T-helper 1 cell treated with Interleukin-12 subunit alpha and Interleukin-12 subunit beta and Interleukin-4 antibody, amounts not matched to agents 30 μg/mL and 1 μg/mL, for 36 hours (primary cell): ENCODE measurements at regions not wholly inside any gene's neighbourhood (a gene's known extent, or its start where the extent isn't known, plus 50 kb on each side); places are given as distances from the start of the nearest gene placed in this dataset.
"Not testable (repeated sequence)": the region's sequence is repeated elsewhere in the genome, so short reads cannot be mapped to it uniquely, and the experiment has no call there.

ENCODE experiments used
- H3K27ac Mint-ChIP-seq: one replicate; pipeline ENCODE4 v1.8.0; 2021; ENCODE audit warnings: mild to moderate bottlenecking, mixed read lengths
- H3K27me3 Mint-ChIP-seq: one replicate; pipeline ENCODE4 v1.8.0; 2021; ENCODE audit warnings: low read depth, mixed read lengths
- H3K36me3 Mint-ChIP-seq: one replicate; pipeline ENCODE4 v1.8.0; 2021; ENCODE audit warnings: low read depth, mixed read lengths
- H3K4me1 Mint-ChIP-seq: one replicate; pipeline ENCODE4 v1.8.0; 2021; ENCODE audit warnings: low read depth, mixed read lengths
- H3K4me3 Mint-ChIP-seq: one replicate; pipeline ENCODE4 v1.8.0; 2021; ENCODE audit warnings: mild to moderate bottlenecking, moderate library complexity, mixed read lengths
- H3K9me3 Mint-ChIP-seq: one replicate; pipeline ENCODE4 v1.8.0; 2021; ENCODE audit warnings: mixed read lengths

DNA sequence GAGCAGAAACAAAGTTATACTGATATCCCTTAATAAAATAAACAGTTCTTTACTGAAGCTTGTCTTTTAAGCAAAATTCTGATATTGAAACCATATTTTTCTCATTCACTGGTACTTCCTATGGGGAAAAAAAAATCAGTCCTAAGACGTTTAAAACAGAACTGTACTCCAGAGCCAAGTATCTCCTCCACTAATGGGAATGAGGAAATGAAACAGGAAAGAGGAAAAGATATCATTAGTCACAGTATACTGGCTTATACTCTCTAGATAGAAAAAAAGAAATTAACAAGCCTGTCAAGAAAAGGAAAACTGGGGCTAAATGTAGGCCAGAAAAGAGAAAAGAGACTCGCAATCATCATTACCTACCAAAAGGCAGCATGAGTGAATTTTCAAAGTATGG is 252.7 kb downstream of the CENPC start:
- Mint-ChIP-seq H3K4me3 (no peak overlapping the region), H3K4me1 (no peaks in the 10 kb centered on the region), H3K27me3 (no peaks in the 10 kb centered on the region), H3K36me3 (no peaks in the 10 kb centered on the region), H3K9me3 (no peaks in the 10 kb centered on the region), H3K27ac (no peak overlapping the region)

DNA sequence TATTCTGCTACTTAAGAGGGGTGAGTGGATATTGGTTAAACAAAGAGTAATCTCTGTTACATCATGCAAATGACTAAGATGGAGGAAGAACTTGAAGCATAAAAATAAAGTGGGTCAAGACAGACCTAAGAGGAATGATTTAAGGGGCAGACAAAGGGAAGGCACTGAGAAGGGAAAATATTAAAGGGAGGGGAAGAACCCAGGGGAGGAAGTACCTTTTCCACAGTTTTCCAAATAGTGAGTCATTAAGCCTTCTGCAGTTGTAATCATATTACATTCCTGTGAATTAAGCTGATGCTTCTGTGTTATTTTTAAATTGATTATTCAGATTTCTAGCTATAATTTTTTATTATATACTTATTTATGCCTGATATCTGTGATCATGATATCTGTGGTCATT is 253.3 kb downstream of the CENPC start:
- Mint-ChIP-seq H3K4me1 (no peaks in the 10 kb centered on the region), H3K36me3 (no peaks in the 10 kb centered on the region), H3K27me3 (no peaks in the 10 kb centered on the region), H3K9me3 (no peaks in the 10 kb centered on the region), H3K27ac (no peak overlapping the region), H3K4me3 (no peak overlapping the region)

DNA sequence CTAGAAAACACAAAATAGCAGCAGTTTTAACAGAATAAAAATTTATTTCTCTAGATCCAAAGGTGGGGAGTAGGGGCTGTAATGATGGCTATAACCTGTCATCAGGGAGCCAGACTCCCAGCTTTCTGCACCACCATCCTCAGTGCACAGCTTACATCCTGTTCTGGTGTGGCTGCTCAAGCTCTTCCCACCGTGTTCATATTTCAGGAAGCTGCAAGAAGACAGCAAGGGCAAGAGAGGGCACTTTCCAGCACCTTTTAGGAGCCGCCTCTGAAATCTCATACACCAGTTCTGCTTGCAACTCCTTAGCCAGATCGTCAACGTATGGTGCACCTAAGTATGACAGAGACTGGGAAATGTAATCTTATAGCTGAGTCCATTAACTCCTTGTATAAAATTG is 253.7 kb downstream of the CENPC start:
- H3K27ac Mint-ChIP-seq: no peak overlapping the region
- H3K4me3 Mint-ChIP-seq: no peak overlapping the region

DNA sequence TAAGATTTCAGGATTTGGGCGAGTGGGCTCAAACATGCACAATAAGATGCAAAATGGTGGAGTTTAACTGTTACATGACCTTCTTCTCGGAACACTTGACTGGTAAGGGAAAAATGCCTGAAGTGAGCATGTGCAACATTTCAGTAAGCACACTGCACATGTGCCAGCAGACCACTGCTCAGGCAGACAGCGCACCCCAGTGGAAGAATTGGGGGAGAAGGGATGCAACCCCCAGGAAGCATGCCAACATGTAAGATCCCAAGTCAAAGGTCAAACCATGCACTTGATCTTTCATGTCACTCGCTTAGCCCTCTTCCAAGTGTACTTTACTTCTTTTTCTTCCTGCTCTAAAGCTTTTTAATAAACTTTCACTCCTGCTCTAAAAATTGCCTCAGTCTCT is 256.3 kb downstream of the CENPC start:
- Mint-ChIP-seq H3K36me3 (no peaks in the 10 kb centered on the region), H3K4me3 (no peak overlapping the region), H3K4me1 (no peaks in the 10 kb centered on the region), H3K9me3 (no peaks in the 10 kb centered on the region), H3K27ac (no peak overlapping the region), H3K27me3 (no peaks in the 10 kb centered on the region)

More for the DNA sequence above, 253.7 kb downstream of the CENPC start:
- H3K36me3 Mint-ChIP-seq: no peaks in the 10 kb centered on the region
- H3K9me3 Mint-ChIP-seq: no peaks in the 10 kb centered on the region
- H3K4me1 Mint-ChIP-seq: no peaks in the 10 kb centered on the region
- H3K27me3 Mint-ChIP-seq: no peaks in the 10 kb centered on the region

DNA sequence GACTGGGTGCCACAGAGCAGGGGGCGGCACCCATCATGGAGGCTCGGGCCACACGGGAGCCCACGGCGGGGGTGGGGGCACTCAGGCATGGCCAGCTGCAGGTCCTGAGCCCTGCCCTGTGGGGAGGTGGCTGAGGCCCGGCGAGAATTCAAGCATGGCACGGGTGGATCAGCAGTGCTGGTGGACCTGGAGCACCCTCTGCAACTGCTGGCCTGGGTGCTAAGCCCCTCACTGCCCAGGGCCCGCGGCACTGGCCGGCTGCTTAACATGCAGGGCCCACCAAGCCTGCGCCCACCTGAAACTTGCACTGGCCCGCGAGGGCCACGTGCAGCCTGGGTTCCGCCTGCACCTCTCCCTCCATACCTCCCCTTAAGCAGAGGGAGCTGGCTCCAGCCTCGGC is 258.6 kb downstream of the CENPC start:
- no peaks in the 10 kb centered on the region for H3K36me3 Mint-ChIP-seq
- H3K9me3 Mint-ChIP-seq: no peaks in the 10 kb centered on the region
- no peaks in the 10 kb centered on the region for H3K4me1 Mint-ChIP-seq
- H3K27me3 Mint-ChIP-seq: no peaks in the 10 kb centered on the region
- H3K27ac Mint-ChIP-seq: no peak overlapping the region
- no peak overlapping the region for H3K4me3 Mint-ChIP-seq

DNA sequence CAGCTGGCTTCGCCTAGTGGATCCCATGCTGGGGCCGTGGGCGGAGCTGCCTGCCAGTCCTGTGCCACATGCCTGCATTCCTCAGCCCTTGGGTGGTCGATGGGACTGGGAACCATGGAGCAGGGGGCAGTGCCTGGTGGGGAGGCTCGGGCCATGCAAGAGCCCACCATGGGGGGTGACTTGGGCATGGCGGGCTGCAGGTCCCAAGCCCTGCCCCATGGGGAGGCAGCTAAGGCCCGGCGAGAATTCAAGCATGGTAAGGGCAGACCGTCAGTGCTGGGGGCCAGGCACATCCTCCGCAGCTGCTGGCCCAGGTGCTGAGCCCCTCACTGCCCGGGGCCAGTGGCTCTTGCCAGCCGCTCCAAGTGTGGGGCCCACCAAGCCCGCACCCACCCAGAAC is 262.6 kb downstream of the CENPC start:
- no peaks in the 10 kb centered on the region for H3K9me3 Mint-ChIP-seq
- H3K4me3 Mint-ChIP-seq: no peak overlapping the region
- no peaks in the 10 kb centered on the region for H3K4me1 Mint-ChIP-seq
- no peak overlapping the region for H3K27ac Mint-ChIP-seq
- H3K27me3 Mint-ChIP-seq: no peaks in the 10 kb centered on the region
- H3K36me3 Mint-ChIP-seq: no peaks in the 10 kb centered on the region

DNA sequence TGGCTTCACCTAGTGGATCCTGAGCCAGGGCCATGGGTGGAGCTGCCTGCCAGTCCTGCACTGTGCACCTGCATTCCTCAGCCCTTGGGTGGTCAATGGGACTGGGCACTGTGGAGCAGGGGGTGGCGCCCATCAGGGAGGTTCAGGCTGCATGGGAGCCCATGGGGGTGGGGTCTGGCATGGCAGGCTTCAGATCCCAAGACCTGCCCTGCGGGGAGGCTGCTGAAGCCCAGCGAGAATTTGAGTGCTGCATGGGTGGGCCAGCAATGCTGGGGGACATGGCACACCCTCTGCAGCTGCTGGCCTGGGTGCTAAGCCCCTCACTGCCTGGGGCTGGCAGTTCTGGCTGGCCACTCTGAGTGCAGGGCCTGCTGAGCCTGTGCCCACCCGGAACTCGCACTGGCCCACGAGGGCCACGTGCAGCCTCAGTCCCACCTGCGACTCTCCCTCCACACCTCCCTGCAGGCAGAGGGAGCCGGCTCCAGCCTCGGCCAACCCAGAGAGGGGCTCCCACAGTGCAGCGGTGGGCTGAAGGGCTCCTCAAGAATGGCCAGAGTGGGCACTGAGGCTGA is 270.0 kb downstream of the CENPC start:
- H3K27me3 Mint-ChIP-seq: no peaks in the 10 kb centered on the region
- no peaks in the 10 kb centered on the region for H3K36me3 Mint-ChIP-seq
- no peaks in the 10 kb centered on the region for H3K9me3 Mint-ChIP-seq
- no peak overlapping the region for H3K27ac Mint-ChIP-seq
- H3K4me3 Mint-ChIP-seq: no peak overlapping the region
- H3K4me1 Mint-ChIP-seq: no peaks in the 10 kb centered on the region

DNA sequence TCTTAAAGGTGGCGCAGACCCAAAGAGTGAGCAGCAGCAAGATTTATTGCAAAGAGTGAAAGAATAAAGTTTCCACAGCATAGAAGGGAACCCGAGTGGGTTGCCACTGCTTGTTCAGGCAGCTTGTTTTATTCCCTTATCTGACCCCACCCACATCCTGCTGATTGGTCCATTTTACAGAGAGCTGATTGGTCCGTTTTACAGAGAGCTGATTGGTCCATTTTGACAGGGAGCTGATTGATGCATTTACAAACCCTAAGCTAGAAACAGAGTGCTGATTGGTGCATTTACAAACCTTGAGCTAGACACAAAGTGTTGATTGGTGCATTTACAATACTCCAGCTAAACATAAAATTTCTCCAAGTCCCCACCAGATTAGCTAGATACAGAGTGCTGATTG is 270.6 kb downstream of the CENPC start:
- H3K4me1 Mint-ChIP-seq, H3K36me3 Mint-ChIP-seq, H3K27ac Mint-ChIP-seq, H3K27me3 Mint-ChIP-seq, H3K9me3 Mint-ChIP-seq, H3K4me3 Mint-ChIP-seq: not testable (repeated sequence)

DNA sequence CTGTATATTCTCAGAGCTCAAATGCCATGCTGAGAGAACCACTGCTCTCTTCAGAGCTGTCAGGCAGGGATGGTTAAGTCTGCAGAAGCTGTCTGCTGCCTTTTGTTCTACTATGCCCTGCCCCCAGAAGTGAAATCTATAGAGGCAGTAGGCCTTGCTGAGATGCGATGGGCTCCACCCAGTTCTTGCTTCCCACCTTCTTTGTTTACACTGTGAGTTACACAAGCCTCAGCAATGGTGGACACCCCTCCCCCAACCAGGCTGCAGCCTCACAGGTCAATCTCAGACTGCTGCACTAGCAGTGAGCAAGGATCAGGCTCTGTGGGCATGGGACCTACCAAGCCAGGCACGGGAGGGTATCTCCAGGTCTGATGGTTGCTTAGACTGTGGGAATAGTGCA is 271.6 kb downstream of the CENPC start:
- Mint-ChIP-seq H3K36me3 (no peaks in the 10 kb centered on the region), H3K27me3 (no peaks in the 10 kb centered on the region), H3K4me1 (no peaks in the 10 kb centered on the region), H3K4me3 (no peak overlapping the region), H3K9me3 (no peaks in the 10 kb centered on the region), H3K27ac (no peak overlapping the region)

DNA sequence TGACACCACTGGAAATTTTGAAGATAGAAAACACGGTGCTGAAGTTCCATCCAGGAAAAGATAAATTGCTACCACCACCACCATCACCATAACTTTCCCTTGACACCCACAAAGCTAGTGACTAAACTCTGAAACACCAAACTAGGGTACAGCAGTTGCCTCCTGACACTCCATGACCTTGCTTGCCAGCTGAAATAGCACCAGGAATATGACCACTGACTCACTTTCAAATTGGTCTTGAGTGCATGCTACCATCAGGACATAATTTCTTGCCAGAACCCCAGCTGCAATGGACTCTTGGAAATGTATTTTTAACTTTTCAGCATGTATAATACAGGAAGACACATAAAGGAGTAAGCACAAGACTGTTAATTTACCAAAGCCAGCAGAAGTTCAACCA is 283.3 kb downstream of the CENPC start:
- H3K4me3 Mint-ChIP-seq: no peak overlapping the region

DNA sequence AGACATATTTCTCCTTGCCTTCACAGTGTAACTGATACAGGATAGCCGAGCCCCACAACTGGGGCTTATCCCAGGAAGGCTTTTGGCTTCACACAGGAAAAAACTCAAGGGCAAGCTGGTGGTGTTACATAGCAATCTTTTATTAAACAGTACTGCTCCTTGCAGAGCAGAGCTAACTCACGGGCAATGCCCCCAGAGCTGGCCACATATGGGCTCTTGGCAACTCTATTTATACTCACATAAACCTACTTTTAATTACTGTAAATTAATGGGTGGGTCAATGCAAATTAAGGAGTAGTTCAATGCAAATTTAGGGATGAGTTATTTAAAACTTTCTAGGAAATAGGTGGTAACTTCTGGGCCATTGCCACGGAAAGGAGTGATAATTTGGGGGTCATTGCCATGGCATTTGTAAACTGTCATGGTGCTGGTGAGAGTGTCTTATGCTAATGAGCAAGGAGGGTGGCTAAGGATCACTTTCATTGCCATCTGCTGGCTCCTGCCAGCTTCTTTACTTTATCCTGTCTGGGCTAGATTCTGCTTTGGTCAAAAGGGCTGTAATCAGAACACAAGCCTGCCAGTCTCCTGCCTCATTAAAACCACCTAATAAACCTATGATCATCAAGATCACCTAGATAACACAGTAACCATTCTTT is 288.8 kb downstream of the CENPC start:
- H3K27me3 Mint-ChIP-seq: no peaks in the 10 kb centered on the region
- H3K4me1 Mint-ChIP-seq: no peaks in the 10 kb centered on the region
- H3K9me3 Mint-ChIP-seq: no peaks in the 10 kb centered on the region
- no peaks in the 10 kb centered on the region for H3K36me3 Mint-ChIP-seq
- H3K27ac Mint-ChIP-seq: no peak overlapping the region
- H3K4me3 Mint-ChIP-seq: no peak overlapping the region

More for the DNA sequence above, 283.3 kb downstream of the CENPC start:
- Mint-ChIP-seq H3K27ac (no peak overlapping the region), H3K9me3 (no peaks in the 10 kb centered on the region), H3K4me1 (no peaks in the 10 kb centered on the region), H3K36me3 (no peaks in the 10 kb centered on the region), H3K27me3 (no peaks in the 10 kb centered on the region)

DNA sequence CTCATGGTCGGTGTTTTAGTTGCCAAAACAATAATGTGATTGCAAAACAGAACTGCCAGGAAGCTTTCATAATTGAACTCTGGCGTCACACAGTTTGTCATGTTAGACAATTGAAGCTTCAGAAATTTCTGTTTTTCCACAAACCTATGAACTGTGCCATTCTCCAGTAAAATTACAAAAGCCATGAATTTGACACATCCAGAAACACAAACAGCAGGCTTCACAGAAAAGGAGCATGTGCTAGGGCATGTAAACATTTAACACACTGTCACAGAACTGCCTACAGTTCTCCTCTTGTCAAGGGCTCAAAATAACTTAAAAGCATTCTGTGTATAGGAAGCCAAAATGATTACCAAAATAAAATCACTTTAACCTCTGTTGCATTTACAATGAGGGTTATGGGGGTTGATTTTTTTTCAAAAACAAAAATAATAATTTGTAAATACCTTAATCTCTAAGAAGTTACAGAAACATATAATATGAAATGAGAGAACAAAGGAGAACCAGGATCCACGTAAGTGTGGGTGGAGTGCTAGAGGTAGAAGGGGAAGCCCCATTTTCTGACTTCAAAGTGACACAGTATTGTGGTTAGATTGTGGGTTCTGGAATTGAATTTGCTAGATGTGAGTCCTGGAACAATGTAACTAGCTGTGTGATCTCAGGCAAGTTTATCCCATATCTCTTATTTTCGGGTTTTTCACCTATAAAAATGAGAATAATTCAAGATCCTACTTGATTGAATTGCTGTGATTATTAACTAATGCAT is 295.0 kb downstream of the CENPC start:
- H3K4me1 Mint-ChIP-seq: no peaks in the 10 kb centered on the region
- H3K27ac Mint-ChIP-seq: no peak overlapping the region
- no peaks in the 10 kb centered on the region for H3K27me3 Mint-ChIP-seq
- H3K36me3 Mint-ChIP-seq: no peaks in the 10 kb centered on the region
- H3K4me3 Mint-ChIP-seq: no peak overlapping the region
- no peaks in the 10 kb centered on the region for H3K9me3 Mint-ChIP-seq

DNA sequence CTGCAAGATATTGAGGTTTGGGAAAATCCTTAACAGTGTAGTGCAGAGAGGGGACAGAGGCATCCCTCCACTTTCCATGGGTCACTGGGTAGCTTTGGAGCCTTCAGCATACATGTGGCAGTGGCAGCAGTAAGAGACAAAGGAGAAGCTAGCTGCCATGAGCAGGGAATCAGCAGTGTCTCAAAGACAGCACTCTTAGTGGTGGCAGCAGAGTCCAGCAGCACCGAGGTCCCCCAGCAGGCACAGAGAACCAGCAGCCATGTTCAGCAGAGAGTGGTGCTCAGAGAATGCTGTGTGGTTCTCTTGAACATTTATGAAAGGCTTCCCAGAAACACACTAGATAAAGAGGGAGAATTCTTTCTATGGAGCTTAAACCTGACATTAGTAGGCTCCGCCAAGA is 308.5 kb downstream of the CENPC start:
- Mint-ChIP-seq H3K27ac (no peak overlapping the region), H3K4me3 (no peak overlapping the region), H3K4me1 (no peaks in the 10 kb centered on the region), H3K9me3 (no peaks in the 10 kb centered on the region), H3K36me3 (no peaks in the 10 kb centered on the region), H3K27me3 (no peaks in the 10 kb centered on the region)

DNA sequence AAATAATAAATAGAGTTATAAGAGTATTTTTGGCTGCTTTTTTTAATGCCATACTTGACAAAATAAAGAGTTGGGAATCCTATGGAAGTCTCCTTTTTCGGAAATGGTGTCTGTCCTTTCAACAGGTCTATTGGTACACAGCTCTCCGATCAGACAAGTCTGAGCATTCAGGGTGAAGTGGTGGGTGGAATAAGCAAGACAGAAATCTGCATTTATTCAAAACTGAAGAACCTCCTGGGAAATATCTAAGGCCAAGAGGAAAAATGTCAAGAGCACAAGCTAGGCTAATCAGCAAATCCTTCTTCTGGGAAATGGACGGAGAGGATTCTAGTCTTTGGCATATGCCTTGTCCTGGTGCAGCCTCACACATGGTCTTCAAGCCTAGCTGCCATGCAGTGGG is 309.0 kb downstream of the CENPC start:
- H3K4me3 Mint-ChIP-seq: no peak overlapping the region

DNA sequence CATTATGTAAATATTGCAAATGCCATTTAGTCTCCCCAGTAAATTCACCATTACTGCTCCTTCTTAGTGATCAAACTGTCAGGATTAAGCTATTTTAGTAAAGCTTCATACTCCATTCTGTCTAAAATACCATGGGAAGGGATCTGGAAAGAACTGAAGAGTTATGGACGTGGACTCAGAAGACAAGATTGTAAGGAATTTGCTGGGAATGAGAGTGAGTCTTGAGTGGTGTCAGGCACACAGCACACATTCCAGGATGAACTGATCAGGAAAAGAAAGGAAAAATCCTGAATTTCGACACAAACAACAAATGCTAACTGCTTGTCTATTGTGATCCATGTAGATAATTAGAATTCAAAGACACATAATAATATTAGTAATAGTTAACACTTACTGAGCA is 311.0 kb downstream of the CENPC start:
- Mint-ChIP-seq H3K36me3 (no peaks in the 10 kb centered on the region), H3K27me3 (no peaks in the 10 kb centered on the region), H3K4me1 (no peaks in the 10 kb centered on the region), H3K9me3 (no peaks in the 10 kb centered on the region), H3K27ac (no peak overlapping the region), H3K4me3 (no peak overlapping the region)

More for the DNA sequence above, 309.0 kb downstream of the CENPC start:
- no peaks in the 10 kb centered on the region for H3K36me3 Mint-ChIP-seq
- no peak overlapping the region for H3K27ac Mint-ChIP-seq
- H3K4me1 Mint-ChIP-seq: no peaks in the 10 kb centered on the region
- H3K9me3 Mint-ChIP-seq: no peaks in the 10 kb centered on the region
- H3K27me3 Mint-ChIP-seq: no peaks in the 10 kb centered on the region
